ENCODE measurements at regions not wholly inside any gene's neighbourhood (a gene's known extent, or its start where the extent isn't known, plus 50 kb on each side); places are given as distances from the start of the nearest gene placed in this dataset.

DNA sequence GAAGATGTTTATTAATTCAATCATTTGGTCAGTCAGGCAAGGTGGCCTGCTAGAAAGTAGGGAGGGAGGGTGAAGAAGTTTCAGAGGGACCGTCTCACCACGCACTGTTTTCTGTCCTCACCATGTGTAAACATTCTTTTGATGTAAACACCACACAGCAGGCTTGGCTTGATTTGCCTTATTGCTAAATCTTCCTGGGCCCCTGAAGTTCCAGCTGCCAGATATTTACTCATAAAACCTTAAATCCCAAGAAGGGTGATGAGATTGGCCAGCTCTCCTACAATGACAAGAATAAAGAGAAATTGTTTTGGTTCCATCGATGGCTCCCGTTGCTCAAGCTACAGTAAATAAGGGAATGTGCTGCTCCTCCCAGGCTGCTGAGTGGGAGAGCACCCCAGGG is 198.2 kb upstream of the TMTC4 start:
- no peaks in the 10 kb centered on the region for H3K27me3 Mint-ChIP-seq (ENCODE audit: unreplicated experiment)
- no peak for DNase-seq (ENCODE audit: extremely low spot score, unreplicated experiment)
- H3K4me3 Mint-ChIP-seq (ENCODE audit: unreplicated experiment), result no peak overlapping the region
- H3K27ac Mint-ChIP-seq (ENCODE audit: unreplicated experiment), result no peak overlapping the region
- TF ChIP-seq, protein P1, sequence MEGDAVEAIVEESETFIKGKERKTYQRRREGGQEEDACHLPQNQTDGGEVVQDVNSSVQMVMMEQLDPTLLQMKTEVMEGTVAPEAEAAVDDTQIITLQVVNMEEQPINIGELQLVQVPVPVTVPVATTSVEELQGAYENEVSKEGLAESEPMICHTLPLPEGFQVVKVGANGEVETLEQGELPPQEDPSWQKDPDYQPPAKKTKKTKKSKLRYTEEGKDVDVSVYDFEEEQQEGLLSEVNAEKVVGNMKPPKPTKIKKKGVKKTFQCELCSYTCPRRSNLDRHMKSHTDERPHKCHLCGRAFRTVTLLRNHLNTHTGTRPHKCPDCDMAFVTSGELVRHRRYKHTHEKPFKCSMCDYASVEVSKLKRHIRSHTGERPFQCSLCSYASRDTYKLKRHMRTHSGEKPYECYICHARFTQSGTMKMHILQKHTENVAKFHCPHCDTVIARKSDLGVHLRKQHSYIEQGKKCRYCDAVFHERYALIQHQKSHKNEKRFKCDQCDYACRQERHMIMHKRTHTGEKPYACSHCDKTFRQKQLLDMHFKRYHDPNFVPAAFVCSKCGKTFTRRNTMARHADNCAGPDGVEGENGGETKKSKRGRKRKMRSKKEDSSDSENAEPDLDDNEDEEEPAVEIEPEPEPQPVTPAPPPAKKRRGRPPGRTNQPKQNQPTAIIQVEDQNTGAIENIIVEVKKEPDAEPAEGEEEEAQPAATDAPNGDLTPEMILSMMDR (IDR thresholded peaks at IDR 0.05), result no peak
- peaks cover 28% of the 10 kb centered on the region for H3K9me3 Mint-ChIP-seq (ENCODE audit: unreplicated experiment)
- peaks cover 12% of the 10 kb centered on the region for H3K36me3 Mint-ChIP-seq (ENCODE audit: unreplicated experiment)
- H3K4me1 Mint-ChIP-seq (ENCODE audit: unreplicated experiment), result peaks cover 11% of the 10 kb centered on the region

- Mint-ChIP-seq H3K9me3 (ENCODE audit: unreplicated experiment) (peaks cover 23% of the 10 kb centered on the region), H3K4me1 (ENCODE audit: unreplicated experiment) (peaks cover 8% of the 10 kb centered on the region), H3K27me3 (ENCODE audit: unreplicated experiment) (no peaks in the 10 kb centered on the region), H3K4me3 (ENCODE audit: unreplicated experiment) (no peak overlapping the region), H3K36me3 (ENCODE audit: unreplicated experiment) (peaks cover 4% of the 10 kb centered on the region), H3K27ac (ENCODE audit: unreplicated experiment) (no peak overlapping the region)
- DNase-seq (ENCODE audit: extremely low spot score, unreplicated experiment), result no peak
- TF ChIP-seq, protein P1 (IDR thresholded peaks at IDR 0.05), result no peak
These were observed 196.3 kb upstream of the TMTC4 start for GRCh38 chr13:100870898-100871297.

DNA sequence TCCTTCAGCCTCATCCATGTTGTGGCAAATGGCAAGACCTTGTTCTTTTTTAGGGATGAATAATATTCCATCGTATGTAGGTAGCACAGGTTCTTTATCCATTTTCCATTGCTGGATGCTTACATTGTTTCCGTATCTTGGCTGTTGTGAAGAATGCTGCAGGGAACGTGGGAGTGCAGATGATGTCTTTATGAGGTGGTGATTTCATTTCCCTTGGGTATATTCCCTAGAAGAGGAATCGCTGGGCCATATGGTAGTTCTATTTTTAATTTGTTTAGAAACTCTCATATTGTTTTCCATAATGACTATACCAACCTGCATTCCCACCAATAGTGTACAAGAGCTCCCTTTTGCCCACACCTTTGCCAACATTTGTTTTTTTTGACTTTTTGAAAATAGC is 186.3 kb upstream of the TMTC4 start:
- Mint-ChIP-seq H3K4me1 (ENCODE audit: unreplicated experiment) (peaks cover 7% of the 10 kb centered on the region), H3K27ac (ENCODE audit: unreplicated experiment) (no peak overlapping the region), H3K9me3 (ENCODE audit: unreplicated experiment) (peaks cover 21% of the 10 kb centered on the region), H3K27me3 (ENCODE audit: unreplicated experiment) (no peaks in the 10 kb centered on the region), H3K4me3 (ENCODE audit: unreplicated experiment) (no peak overlapping the region), H3K36me3 (ENCODE audit: unreplicated experiment) (no peaks in the 10 kb centered on the region)
- TF ChIP-seq, protein P1 (IDR thresholded peaks at IDR 0.05), result no peak
- no peak for DNase-seq (ENCODE audit: extremely low spot score, unreplicated experiment)

- no peak overlapping the region for H3K4me3 Mint-ChIP-seq (ENCODE audit: unreplicated experiment)
- DNase-seq (ENCODE audit: extremely low spot score, unreplicated experiment), result no peak
- no peak overlapping the region for H3K27ac Mint-ChIP-seq (ENCODE audit: unreplicated experiment)
- TF ChIP-seq, protein P1 (IDR thresholded peaks at IDR 0.05), result no peak
- H3K27me3 Mint-ChIP-seq (ENCODE audit: unreplicated experiment), result no peaks in the 10 kb centered on the region
- no peaks in the 10 kb centered on the region for H3K36me3 Mint-ChIP-seq (ENCODE audit: unreplicated experiment)
- peaks cover 15% of the 10 kb centered on the region for H3K9me3 Mint-ChIP-seq (ENCODE audit: unreplicated experiment)
- H3K4me1 Mint-ChIP-seq (ENCODE audit: unreplicated experiment), result peaks cover 6% of the 10 kb centered on the region
These were observed 185.3 kb upstream of the TMTC4 start for GRCh38 chr13:100859861-100860260.

- TF ChIP-seq, protein P1 (IDR thresholded peaks at IDR 0.05), result no peak
- no peaks in the 10 kb centered on the region for H3K9me3 Mint-ChIP-seq (ENCODE audit: unreplicated experiment)
- H3K27ac Mint-ChIP-seq (ENCODE audit: unreplicated experiment), result no peak overlapping the region
- H3K36me3 Mint-ChIP-seq (ENCODE audit: unreplicated experiment), result no peaks in the 10 kb centered on the region
- no peaks in the 10 kb centered on the region for H3K27me3 Mint-ChIP-seq (ENCODE audit: unreplicated experiment)
- no peaks in the 10 kb centered on the region for H3K4me1 Mint-ChIP-seq (ENCODE audit: unreplicated experiment)
- H3K4me3 Mint-ChIP-seq (ENCODE audit: unreplicated experiment), result no peak overlapping the region
- no peak for DNase-seq (ENCODE audit: extremely low spot score, unreplicated experiment)
These were observed 180.6 kb upstream of the TMTC4 start for GRCh38 chr13:100855151-100855550.

Measured in osteocyte (in vitro differentiated cells).